ENCODE measurements at regions not wholly inside any gene's neighbourhood (a gene's known extent, or its start where the extent isn't known, plus 50 kb on each side); places are given as distances from the start of the nearest gene placed in this dataset.
"Not testable (repeated sequence)": the region's sequence is repeated elsewhere in the genome, so short reads cannot be mapped to it uniquely, and the experiment has no call there.

DNA sequence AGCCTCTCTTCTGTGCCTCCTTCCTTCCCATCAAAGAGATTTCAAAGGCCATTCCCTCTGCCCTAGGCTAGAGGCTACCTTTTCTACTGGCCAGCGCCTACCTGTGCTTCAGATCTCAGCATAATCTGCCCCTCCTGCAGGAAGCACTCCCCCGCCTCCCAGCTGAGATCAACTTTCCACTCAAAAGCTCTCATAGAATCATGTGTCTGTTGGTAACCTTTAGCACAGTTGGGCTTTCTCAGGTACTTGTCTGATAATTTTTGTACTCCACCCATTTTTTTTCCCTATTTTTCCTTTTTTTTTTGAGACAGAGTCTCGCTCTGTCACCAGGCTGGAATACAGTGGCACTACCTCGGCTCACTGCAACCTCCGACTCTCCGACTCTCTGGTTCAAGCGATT, 231.0 kb upstream of the PRSS58 start:
- Histone ChIP-seq H3K27me3 (ENCODE audit: low read depth) (peaks cover 17% of the 10 kb centered on the region), H3K9me3 (replicated peaks) (no peaks in the 10 kb centered on the region), H3K4me3 (no peak overlapping the region), H3K27ac (replicated peaks) (no peak overlapping the region), H3K36me3 (no peaks in the 10 kb centered on the region), H3K4me1 (no peaks in the 10 kb centered on the region)
- TF ChIP-seq CTCF (IDR thresholded peaks at IDR 0.05; ENCODE audit: borderline replicate concordance): no peak
- no peak for DNase-seq
- intact Hi-C loops (cut with micrococcal nuclease): no loop called here

GRCh38 chr7:142488036-142488633, 230.3 kb upstream of the PRSS58 start:
- Histone ChIP-seq H3K27ac (replicated peaks) (no peak overlapping the region), H3K9me3 (replicated peaks) (no peaks in the 10 kb centered on the region), H3K4me1 (no peaks in the 10 kb centered on the region), H3K36me3 (no peaks in the 10 kb centered on the region), H3K4me3 (no peak overlapping the region), H3K27me3 (ENCODE audit: low read depth) (peaks cover 17% of the 10 kb centered on the region)
- intact Hi-C loops (cut with micrococcal nuclease): no loop called here
- TF ChIP-seq CTCF (IDR thresholded peaks at IDR 0.05; ENCODE audit: borderline replicate concordance): no peak
- DNase-seq: no peak

GRCh38 chr7:142487565-142487964, 229.7 kb upstream of the PRSS58 start:
- H3K4me3 ChIP-seq; H3K36me3 ChIP-seq; intact Hi-C loops (cut with micrococcal nuclease); DNase-seq; H3K4me1 ChIP-seq; H3K27ac ChIP-seq (replicated peaks); H3K9me3 ChIP-seq (replicated peaks): not testable (repeated sequence)
- peaks cover 17% of the 10 kb centered on the region for H3K27me3 ChIP-seq (ENCODE audit: low read depth)

DNA sequence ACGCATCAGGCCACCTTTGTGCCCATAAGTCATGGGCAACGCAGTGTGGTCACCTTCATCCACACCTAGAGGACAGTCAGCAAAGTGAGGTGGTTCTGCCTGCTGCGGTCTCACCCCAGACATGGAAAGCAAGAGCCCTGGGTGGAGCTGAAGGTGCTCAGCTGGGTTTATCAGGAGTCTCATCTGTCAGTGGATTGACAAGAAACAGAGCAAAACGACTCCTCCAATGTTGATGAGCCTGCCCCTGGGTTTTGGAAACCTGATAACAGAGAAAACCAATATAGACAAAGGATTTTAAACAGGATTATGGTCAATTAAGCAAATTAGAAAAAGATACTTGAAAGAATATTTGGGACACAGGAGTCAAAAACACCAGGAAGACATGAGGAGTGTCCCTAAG, 229.3 kb upstream of the PRSS58 start:
- Histone ChIP-seq H3K36me3 (no peaks in the 10 kb centered on the region), H3K9me3 (replicated peaks) (no peaks in the 10 kb centered on the region), H3K27me3 (ENCODE audit: low read depth) (peaks cover 17% of the 10 kb centered on the region), H3K4me1 (no peaks in the 10 kb centered on the region), H3K27ac (replicated peaks) (no peak overlapping the region), H3K4me3 (no peak overlapping the region)
- intact Hi-C loops (cut with micrococcal nuclease): no loop called here
- no peak for TF ChIP-seq CTCF (IDR thresholded peaks at IDR 0.05; ENCODE audit: borderline replicate concordance)
- no peak for DNase-seq

GRCh38 chr7:142485617-142486226, 227.9 kb upstream of the PRSS58 start:
- Histone ChIP-seq H3K36me3 (no peaks in the 10 kb centered on the region), H3K9me3 (replicated peaks) (no peaks in the 10 kb centered on the region), H3K27me3 (ENCODE audit: low read depth) (peaks cover 14% of the 10 kb centered on the region), H3K4me1 (no peaks in the 10 kb centered on the region), H3K4me3 (no peak overlapping the region), H3K27ac (replicated peaks) (no peak overlapping the region)
- peak; percentile 27 for TF ChIP-seq CTCF (IDR thresholded peaks at IDR 0.05; ENCODE audit: borderline replicate concordance)
- intact Hi-C loops (cut with micrococcal nuclease): no loop called here
- no peak for DNase-seq

DNA sequence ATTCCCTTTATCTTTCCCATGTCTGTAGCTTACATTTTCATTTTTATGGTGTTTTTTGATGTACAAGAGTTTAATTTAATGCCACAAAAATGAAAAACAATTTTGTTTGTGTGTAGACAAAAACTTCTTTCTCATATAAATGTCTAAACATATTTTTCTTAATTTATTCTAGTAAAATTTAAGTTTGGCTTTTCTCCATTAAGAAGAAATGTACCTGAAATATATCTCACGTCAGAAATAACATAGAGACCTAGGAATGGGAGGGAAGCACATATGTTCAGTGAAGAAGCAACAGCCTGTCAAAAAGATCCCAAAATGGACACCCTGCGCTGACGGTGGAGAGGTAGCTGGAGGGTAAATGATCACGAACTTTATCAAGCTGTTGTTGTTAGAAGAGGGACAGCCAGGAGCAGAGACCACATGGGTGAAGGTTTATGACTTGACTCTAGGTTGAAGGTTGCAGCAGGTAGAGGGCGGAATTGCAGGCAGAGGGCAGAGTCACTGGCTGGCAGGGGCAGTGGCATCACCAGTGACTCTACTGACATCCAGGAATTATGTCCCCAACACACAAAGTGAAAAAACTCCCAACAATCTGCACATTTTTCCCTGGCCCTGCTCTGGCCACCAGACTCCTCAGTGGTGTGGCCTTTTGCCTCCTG, 225.9 kb upstream of the PRSS58 start:
- Histone ChIP-seq H3K9me3 (replicated peaks) (no peaks in the 10 kb centered on the region), H3K36me3 (no peaks in the 10 kb centered on the region), H3K4me3 (no peak overlapping the region), H3K4me1 (no peaks in the 10 kb centered on the region), H3K27ac (replicated peaks) (no peak overlapping the region), H3K27me3 (ENCODE audit: low read depth) (peaks cover 5% of the 10 kb centered on the region)
- intact Hi-C loops (cut with micrococcal nuclease): no loop called here
- TF ChIP-seq CTCF (IDR thresholded peaks at IDR 0.05; ENCODE audit: borderline replicate concordance): no peak
- DNase-seq: no peak

Measured in left ventricle myocardium inferior (tissue), 1 donor.